Hepatocyte (in vitro differentiated cells): ENCODE measurements at regions not wholly inside any gene's neighbourhood (a gene's known extent, or its start where the extent isn't known, plus 50 kb on each side); places are given as distances from the start of the nearest gene placed in this dataset.

Source experiments
- DNase-seq: peaks from one replicate; pipeline ENCODE4 v3.0.0-alpha.2; 2016; ENCODE audit warnings: low spot score
- H2AFZ ChIP-seq: fragments of 200-600 bp; sonication (generic); 2 replicates; pipeline ENCODE4 v1.6.0; 2016; ENCODE audit warnings: antibody characterized with exemption, mild to moderate bottlenecking
- H3K27ac ChIP-seq: fragments of 200-600 bp; sonication (generic); 2 replicates; pipeline ENCODE4 v1.5.1; 2016; ENCODE audit warnings: mild to moderate bottlenecking
- H3K27me3 ChIP-seq: fragments of 200-600 bp; sonication (generic); 2 replicates; pipeline ENCODE4 v1.6.1; 2016
- H3K36me3 ChIP-seq: fragments of 200-600 bp; sonication (generic); replicated peaks from 2 replicates; pipeline ENCODE4 v1.5.1; 2016; ENCODE audit warnings: low read depth; ENCODE audit not compliant: insufficient read depth
- H3K4me1 ChIP-seq: fragments of 200-600 bp; sonication (generic); 2 replicates; pipeline ENCODE4 v1.5.1; 2016; ENCODE audit warnings: mild to moderate bottlenecking, moderate library complexity; ENCODE audit not compliant: insufficient read depth
- H3K4me2 ChIP-seq: fragments of 200-600 bp; sonication (generic); 2 replicates; pipeline ENCODE4 v1.6.0; 2016
- H3K4me3 ChIP-seq: fragments of 200-600 bp; sonication (generic); 2 replicates; pipeline ENCODE4 v1.5.1; 2016; ENCODE audit warnings: mild to moderate bottlenecking
- H3K79me2 ChIP-seq: fragments of 200-600 bp; sonication (generic); 2 replicates; pipeline ENCODE4 v1.6.0; 2017; ENCODE audit warnings: mild to moderate bottlenecking
- H3K9me2 ChIP-seq: fragments of 200-600 bp; sonication (generic); replicated peaks from 2 replicates; pipeline ENCODE4 v1.6.0; 2017; ENCODE audit warnings: mild to moderate bottlenecking; ENCODE audit not compliant: insufficient read depth
- H3K9me3 ChIP-seq: fragments of 200-600 bp; sonication (generic); 2 replicates; pipeline ENCODE4 v1.5.1; 2016; ENCODE audit warnings: low read depth, mild to moderate bottlenecking
- H4K20me1 ChIP-seq: fragments of 200-600 bp; sonication (generic); 2 replicates; pipeline ENCODE4 v1.6.0; 2016; ENCODE audit warnings: mild to moderate bottlenecking; ENCODE audit not compliant: insufficient read depth, poor library complexity, severe bottlenecking
- CTCF ChIP-seq: fragments of 200-600 bp; sonication (generic); IDR thresholded peaks from 2 replicates; pipeline ENCODE4 v1.5.1; 2016; ENCODE audit warnings: antibody characterized with exemption, mild to moderate bottlenecking; ENCODE audit not compliant: poor library complexity
- EZH2 ChIP-seq: fragments of 200-600 bp; sonication (generic); IDR thresholded peaks from 2 replicates; pipeline ENCODE4 v1.6.1; 2016; ENCODE audit warnings: antibody characterized with exemption, mild to moderate bottlenecking, borderline replicate concordance
- EZH2phosphoT487 ChIP-seq: fragments of 200-600 bp; sonication (generic); IDR thresholded peaks from one replicate; pipeline ENCODE4 v1.6.1; 2018; ENCODE audit warnings: antibody characterized with exemption, mild to moderate bottlenecking, low read depth, moderate library complexity; ENCODE audit not compliant: unreplicated experiment, severe bottlenecking
- WGBS: methylation state at CpG from one replicate; pipeline ENCODE4 v1.1.6; 2016; ENCODE audit warnings: low lambda C conversion rate; ENCODE audit errors: missing lambda C conversion rate; 5-methylcytosine and 5-hydroxymethylcytosine counted together

- Histone ChIP-seq H3K9me2 (no peaks in the 10 kb centered on the region), H3K4me3 (no peak overlapping the region), H3K27me3 (no peaks in the 10 kb centered on the region), H3K4me2 (no peak overlapping the region), H3K79me2 (no peaks in the 10 kb centered on the region), H2AFZ (no peak overlapping the region), H3K9me3 (no peaks in the 10 kb centered on the region), H4K20me1 (no peaks in the 10 kb centered on the region), H3K4me1 (no peaks in the 10 kb centered on the region), H3K27ac (no peak overlapping the region), H3K36me3 (no peaks in the 10 kb centered on the region)
- WGBS, result 74% methylated on average over 9 of the region's 9 CpGs
- TF ChIP-seq CTCF (no peak), EZH2phosphoT487 (no peak), EZH2 (no peak)
- no peak for DNase-seq
These were observed 69.9 kb upstream of the WNT11 start for GRCh38 chr11:76276046-76276780.

GRCh38 chr11:76275446-76275845, 69.1 kb upstream of the WNT11 start:
- H3K27ac ChIP-seq, result no peak overlapping the region
- H3K9me2 ChIP-seq, result no peaks in the 10 kb centered on the region

GRCh38 chr11:76271068-76271467, 64.8 kb upstream of the WNT11 start:
- DNase-seq, result no peak
- Histone ChIP-seq H3K9me2 (no peaks in the 10 kb centered on the region), H2AFZ (no peak overlapping the region), H3K4me3 (no peak overlapping the region), H3K27ac (peak overlapping the region; percentile 96), H3K36me3 (no peaks in the 10 kb centered on the region), H3K4me2 (no peak overlapping the region), H3K27me3 (no peaks in the 10 kb centered on the region), H3K79me2 (no peaks in the 10 kb centered on the region), H3K4me1 (peaks cover 11% of the 10 kb centered on the region), H3K9me3 (no peaks in the 10 kb centered on the region), H4K20me1 (no peaks in the 10 kb centered on the region)
- 79% methylated on average over 9 of the region's 9 CpGs for WGBS
- no peak for TF ChIP-seq EZH2phosphoT487
- TF ChIP-seq EZH2, result no peak
- no peak for TF ChIP-seq CTCF

More at GRCh38 chr11:76275446-76275845, 69.1 kb upstream of the WNT11 start:
- WGBS, result 95% methylated on average over 7 of the region's 7 CpGs
- no peaks in the 10 kb centered on the region for H4K20me1 ChIP-seq
- no peak overlapping the region for H3K4me3 ChIP-seq
- peaks cover 2% of the 10 kb centered on the region for H3K4me1 ChIP-seq
- TF ChIP-seq EZH2 (no peak), CTCF (no peak), EZH2phosphoT487 (no peak)
- no peak for DNase-seq
- H3K36me3 ChIP-seq, result no peaks in the 10 kb centered on the region
- no peaks in the 10 kb centered on the region for H3K27me3 ChIP-seq
- no peaks in the 10 kb centered on the region for H3K79me2 ChIP-seq
- H3K9me3 ChIP-seq, result no peaks in the 10 kb centered on the region
- no peak overlapping the region for H3K4me2 ChIP-seq
- no peak overlapping the region for H2AFZ ChIP-seq
